NCI-H2227 treated with DMSO at 0.1 percent for 48 hours (cell line): ENCODE measurements at regions not wholly inside any gene's neighbourhood (a gene's known extent, or its start where the extent isn't known, plus 50 kb on each side); places are given as distances from the start of the nearest gene placed in this dataset.

Experiments
- DNase-seq: peaks from one replicate; lab custom pipeline; 2025; lab: John Stamatoyannopoulos, UW

DNA sequence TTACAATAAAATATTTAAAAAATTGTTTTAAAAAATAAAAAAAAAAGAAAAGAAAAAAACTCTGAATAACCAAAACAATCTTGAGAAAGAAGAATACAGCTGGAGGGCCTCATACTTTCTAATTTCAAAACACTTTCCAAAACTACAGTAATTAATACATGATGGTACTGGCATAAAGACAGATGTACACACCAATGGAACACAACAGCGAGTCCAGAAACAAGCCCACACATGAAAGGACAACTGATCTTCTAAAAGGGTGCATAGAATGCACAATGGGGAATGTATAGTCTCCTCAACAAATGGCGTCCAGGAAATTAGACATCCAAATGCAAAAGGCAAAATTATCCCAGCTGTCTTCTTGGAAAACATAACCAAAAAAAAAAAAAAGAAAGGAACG lies 99.6 kb downstream of the LURAP1L start:
- no peak for DNase-seq

DNA sequence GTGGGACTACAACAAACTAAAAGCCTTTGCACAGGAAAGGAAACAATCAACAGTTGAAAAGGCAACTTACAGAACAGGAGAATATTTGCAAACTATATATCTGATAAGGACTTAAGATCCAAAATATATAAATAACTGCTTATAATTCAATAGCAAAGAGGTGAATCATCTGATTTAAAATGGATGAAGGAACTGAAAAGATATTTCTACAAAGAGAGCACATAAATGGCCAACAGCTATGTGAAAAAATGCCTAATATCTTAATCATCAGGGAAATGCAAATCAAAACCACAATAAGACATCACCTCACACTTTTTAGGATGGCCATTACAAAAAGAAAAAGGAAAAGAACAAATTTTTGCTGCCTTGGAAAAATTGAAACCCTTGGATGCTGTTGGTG lies 100.4 kb downstream of the LURAP1L start:
- DNase-seq, result no peak

DNA sequence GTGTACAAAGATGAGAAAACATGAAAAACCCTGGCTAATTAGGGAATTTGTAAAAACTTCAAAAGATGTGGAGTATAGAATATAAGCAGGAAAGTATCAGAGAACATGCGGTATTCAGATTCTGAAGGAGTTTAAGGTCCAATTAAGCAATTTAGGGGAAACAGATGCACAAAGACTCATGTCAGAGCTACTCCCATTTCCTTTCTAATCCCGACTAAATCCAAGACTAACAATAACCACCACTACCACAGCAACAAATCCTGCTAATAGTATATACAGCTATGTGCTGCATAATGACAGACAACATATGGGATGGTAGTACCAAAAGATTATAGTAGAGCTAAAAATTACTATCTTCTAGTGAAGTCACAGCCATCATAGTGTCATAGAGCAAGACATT lies 102.1 kb downstream of the LURAP1L start:
- no peak for DNase-seq

DNA sequence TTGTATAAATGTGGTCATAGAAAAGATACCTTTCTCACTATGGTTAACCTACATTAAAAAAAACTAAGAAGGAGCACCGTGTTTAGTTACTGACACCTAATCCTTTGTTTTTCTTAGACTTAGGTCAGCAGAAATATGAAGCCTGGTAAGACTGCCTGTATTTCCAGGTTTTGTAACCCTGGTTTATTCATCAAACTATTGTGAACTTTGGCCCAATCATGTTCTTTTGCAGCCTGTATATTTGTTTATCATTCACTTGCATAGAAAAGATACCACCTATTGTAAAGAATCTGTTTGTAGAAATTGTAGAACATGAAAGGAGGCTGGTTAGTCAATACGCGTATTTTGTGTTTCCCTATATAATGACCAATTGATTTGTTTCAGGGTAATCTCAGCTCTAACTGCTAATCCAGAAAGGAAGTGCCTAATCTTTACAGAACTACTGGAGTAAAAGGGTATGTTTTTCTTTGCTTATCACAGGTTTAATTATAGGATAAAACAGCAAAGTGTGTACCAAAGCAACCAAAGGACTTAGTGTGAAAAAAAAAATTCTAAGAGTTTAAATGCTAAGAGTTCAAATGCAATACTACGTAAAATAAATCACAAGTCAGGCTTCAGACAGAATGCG lies 103.6 kb downstream of the LURAP1L start:
- no peak for DNase-seq

DNA sequence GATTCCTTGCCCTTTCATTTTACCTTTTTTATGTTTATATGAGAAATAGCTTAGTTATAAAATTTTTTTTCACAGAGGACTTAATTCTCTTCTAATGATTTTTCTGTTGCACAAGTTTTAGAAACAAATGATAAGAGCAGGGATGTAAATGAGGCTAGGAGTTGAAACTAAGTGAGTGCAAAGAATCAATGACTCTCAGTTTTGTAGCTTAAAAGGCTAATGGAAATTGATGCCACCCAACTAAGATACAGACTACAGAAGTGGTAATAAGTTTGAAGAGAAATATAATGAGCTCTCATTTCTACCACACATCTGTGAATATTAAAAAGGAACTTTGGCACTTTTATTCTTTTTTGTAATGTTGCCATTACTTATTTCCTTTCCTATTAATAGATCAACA lies 105.1 kb downstream of the LURAP1L start:
- no peak for DNase-seq

DNA sequence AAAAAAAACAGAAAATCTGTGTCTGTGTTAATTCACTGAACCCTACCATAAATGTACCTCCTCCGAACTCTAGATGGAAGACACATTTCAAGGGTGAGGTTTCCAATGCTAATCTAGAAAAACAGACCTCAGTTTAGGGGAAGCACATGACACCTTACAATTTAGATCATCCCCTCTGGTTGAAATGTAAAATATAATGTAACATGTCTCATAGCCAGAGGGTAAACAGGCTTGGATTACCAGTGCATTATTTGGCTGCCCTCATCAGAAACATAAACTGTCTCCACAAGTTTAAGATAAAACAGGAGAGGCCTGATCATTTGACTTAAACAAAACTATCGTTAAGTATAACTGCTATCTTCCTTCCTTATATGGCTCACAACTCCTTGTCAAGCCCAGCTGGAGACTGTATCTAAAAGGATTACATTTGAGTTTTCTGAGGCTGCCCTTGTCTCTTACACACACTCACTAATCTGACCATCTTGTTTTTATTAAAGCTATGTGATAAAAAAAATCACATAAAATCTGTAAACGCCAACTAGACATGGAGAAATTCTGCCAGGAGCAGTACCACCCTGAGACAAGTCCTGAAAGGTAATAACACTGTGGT lies 105.7 kb downstream of the LURAP1L start:
- no peak for DNase-seq

DNA sequence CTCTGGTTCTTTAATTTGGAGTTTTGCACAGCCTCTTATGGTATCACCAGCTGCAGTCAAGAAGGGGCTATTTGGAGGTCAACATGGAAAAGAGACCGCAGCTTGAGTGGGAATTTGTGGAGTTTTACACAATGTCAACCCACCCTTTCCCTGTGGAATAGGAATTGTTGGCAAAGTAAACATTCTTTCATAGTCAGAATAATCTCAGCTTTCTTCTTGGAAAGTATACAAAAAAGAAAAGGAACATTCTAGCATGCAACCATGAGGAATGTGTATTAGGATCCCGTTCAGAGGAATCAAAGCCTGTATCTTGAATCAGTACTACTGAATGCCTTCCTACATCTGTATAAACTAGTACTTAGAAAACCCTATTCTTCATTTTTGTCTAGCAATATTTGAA lies 107.6 kb downstream of the LURAP1L start:
- no peak for DNase-seq

DNA sequence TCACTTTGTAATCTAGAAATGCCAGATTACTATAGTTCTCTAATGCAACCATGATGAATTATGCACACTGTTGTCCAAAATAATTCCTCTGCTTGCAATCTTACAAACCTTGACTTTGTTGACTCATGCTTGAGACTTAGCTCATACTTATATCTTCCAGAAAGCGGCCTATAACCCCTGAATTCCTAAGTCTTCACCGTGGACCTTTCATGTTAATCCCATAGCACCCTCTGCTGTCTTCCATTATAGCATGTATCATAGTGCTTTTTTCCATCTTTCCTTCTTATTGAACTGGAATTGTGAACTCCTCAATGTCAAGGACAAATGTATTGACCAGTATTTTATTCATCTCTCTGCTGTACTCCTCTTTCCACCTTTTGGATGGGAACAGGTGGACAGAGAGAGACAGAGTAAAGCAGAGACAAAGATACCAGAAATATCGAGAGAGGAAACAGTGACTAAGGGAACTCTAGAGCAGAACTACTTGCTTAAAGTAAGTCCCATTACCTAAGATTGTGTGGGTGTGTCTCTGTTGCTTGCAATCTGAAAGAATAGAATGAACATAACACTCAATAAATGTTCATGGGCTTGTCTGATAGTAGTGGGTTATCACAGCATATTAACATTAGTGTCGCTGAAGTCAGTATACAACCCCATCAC lies 110.0 kb downstream of the LURAP1L start:
- peak; percentile 30 for DNase-seq

DNA sequence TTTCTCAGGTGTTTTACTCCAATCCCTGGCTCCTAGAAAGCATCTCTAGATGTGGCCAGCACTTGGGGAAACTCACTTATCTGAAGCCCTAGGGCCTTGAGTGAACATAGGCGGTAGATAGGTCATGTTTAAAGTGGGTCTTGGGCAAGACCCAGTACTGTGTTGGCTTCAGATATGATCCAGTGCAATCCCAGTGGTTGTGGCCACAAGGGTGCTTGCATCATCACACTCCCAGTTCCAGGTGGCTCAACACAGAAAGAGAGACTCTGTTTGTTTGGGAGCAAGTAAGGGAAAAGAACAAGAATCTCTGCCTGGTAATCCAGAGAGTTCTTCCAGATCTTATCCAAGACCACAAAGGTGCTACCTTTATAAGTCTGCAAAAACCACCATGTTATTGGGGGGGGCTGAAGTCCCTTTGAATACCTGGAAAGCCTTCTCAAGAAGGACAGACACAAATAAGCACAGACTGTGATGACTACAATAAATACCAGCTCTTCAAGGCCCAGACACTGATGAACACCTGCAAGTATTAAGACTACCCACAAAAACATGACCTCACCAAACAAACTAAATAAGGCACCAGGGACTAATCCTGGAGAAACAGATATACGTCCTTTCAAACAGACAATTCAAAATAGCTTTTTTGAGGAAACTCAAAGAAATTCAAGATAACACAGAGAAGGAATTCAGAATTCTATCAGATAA lies 114.7 kb downstream of the LURAP1L start:
- DNase-seq, result no peak

DNA sequence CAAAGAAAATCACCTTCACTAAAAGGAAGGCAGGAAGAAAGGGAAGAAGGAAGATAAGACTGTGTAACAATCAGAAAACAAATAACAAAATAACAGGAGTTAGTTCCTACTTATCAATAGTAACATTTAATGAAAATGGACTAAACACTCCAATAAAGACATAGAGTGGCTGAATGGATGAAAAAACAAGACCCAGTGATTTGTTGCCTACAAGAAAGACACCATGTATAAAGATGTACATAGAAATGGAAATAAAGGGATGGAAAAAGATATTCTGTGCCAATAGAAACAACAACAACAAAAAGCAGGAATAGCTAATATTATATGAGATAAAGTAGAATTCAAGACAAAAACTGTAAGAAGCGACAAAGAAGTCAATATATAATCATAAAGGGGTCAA lies 116.8 kb downstream of the LURAP1L start:
- no peak for DNase-seq

DNA sequence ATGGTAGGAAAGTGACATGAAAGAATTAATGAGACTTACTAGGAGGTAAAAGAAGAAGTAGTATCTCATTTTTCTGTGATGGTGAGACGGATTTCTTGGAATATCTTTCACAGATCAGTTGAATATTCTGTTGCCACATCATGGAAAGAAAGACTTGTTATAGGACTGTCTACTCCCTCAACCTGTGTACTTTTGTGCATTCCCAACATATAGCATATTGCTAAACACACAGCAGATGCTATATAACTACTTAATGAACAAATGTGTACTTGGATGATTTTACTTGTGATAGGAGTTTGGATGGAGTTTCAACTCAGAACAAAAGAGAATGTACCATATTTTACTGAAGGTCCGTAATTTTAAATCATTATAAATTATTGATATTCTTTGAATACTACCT lies 128.5 kb downstream of the LURAP1L start:
- DNase-seq, result no peak

DNA sequence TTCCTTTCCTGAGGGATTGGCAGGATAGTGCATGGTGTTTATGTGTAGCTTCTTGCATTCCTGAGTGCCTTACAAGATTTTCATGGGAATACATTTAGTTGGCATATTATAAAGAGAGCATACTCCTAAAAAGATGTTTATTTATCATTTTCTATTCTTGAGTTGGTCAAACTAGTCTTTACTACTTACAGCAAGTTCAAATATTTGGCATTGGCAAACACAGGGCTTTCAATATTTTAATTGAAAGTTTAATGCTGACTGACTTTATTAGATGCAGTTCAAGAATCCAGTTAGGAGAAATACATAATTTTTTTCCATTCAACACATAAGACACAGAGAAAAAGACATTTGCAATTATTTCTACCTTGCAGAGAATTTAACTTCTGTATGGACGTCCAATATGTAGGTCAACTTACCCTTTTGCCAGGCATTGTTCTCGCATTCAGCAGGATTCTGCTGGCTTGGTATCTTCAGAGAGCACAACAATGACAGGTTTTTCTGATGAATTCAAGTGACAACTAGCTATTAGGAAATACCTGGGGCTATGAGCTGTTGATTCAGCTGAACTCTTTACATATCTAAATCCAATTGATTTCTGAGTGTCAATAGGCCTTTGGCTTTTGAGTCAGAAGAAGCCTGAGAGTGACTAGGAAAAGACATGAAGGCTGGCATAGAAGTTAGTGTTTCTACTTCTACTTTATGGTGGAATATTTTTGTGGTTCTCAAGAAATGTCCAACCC lies 129.6 kb downstream of the LURAP1L start:
- no peak for DNase-seq

DNA sequence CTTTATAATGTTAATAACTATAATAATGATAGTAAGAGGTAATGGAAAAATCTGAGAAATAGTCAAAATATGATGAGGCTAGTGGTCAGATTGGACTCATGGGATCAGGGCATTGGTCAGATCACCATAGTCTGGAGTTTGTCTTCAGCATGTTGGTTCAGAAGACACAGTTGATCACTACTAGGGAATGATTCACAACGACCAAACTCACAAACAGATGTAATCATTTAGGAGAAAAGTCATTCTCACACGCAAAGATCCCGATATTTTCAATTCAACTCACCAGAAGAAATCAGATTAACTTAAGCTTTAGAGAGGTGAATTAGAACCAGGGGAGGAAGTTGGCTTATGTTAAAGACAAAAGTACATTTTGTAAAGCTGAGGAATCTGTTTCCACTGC lies 131.8 kb downstream of the LURAP1L start:
- no peak for DNase-seq

DNA sequence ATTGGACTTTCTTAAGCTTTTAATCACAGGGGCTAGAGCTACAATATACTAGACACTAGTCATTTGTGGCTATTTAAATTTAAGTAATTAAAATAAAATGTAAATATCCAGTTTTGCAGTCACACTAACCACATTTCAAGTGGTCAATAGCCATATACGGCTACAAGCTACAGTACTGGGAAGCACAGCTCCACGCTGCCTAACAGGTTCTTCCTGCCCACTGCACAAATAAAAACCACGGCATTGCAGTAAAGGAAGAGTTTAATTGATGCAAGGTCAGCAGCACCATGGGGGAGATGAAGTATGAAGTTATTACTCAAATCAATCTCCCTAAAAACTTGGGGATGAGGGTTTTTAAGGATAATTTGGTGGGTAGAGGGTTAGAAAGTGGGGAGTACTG lies 134.1 kb downstream of the LURAP1L start:
- DNase-seq, result no peak

DNA sequence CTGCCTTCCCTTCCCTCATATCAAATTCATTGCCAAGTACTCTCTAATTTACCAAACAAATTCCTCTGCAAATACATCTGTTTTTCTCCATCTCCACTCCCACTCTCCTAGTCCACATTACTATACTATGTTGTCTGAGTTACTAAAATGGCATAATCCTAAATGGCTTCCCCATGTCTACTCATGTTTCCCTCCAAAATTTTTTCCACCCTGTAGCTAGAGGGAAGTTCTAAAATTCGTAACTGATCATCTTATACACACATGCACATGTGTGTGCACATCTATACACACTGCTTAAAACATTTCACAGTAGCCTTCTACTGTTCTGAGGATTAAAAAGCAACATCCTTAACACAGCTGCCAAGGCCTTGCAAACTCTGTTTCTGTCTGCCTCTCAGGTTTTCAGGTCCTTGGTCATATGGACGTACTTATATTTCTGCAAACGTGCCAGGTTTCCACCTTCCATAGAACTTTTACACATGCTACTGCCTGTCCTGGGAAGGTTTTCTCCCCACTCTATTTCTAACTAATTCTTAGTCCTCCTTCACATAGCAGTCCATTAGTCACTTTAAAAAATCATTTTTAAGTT lies 140.6 kb downstream of the LURAP1L start:
- no peak for DNase-seq

DNA sequence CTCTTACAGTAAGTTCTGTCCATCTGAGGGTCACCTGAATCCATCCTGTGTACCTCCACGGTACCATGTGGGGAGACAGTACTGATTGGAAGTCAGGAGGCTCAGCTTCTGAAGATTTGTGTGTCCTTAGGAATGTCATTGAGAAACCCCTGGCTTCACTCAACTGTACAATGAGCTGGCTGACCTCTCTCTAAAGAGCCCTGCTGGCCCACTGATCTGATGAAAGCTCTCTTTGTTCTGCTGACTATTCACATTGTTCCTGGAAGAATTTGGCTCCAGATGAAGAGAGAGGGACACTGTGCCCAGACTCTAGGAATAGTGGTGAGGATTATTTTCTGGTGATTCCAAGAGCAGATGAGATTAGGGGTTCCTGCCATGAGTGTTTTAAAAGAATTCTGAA lies 141.2 kb downstream of the LURAP1L start:
- no peak for DNase-seq

DNA sequence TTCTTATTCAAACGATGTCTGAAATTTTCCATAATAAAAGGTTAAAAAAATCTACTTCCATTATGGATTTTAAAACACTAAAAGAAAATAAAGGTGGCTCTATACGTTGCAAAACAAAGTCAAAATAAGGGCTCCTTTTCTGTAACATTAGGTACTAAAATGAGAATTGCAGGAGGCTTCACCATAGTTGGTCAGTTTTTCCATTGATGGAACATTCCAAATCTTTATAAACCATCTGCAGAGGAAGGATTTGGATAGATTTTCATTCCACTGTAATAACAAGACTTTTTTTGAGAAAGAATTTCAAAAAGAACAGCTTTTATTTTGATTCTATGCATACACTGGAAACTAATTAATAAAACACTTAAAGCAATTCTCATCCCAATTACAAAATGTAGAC lies 145.6 kb downstream of the LURAP1L start:
- no peak for DNase-seq

DNA sequence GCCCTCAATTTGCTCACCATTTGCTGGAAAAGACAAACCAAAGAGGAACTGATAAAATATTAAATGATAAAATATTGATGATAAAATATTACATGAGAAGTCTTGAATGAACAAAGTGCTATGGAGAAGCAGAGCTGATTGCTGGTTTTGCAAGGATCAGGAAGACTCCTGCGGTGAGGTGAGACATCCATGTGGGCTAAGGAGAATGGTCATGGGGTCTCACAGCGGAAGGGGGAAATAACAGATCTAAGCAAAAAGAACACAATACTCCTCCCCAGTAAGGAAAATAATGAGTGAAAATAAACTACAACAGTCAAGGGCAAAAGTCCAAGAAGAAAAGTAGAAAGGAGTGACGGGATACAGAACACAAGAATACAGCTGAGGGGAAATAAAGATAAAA lies 146.8 kb downstream of the LURAP1L start:
- DNase-seq, result no peak

DNA sequence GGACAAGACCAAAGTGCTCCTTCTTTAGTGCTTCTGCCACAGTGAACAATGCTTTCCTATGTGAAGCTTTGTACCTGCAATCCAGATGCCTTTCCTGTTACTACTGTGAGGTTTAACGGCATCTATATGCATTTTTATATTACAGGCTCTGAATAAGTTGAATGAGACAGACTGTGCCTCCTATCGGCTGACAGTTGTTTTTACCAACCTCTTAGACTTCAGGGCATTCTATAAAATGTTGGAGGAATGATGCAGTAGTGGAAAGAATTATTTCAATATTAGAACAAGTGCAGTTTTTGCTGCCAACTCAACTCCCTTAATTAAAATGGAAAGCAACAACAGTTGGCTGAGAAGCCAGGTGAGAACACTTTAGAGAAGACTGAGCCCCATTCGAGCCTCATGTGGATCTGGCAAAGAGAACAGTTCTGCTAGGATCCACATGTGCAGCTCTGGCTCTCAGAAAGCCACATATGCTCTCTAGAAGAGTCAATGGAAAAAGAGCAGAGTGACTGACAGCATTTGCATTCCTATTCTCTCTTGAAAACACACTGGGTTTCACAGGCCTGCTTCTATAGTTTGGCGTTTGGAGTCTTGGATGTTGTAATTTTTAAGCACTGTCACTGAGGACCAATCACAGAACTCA lies 147.5 kb downstream of the LURAP1L start:
- no peak for DNase-seq

DNA sequence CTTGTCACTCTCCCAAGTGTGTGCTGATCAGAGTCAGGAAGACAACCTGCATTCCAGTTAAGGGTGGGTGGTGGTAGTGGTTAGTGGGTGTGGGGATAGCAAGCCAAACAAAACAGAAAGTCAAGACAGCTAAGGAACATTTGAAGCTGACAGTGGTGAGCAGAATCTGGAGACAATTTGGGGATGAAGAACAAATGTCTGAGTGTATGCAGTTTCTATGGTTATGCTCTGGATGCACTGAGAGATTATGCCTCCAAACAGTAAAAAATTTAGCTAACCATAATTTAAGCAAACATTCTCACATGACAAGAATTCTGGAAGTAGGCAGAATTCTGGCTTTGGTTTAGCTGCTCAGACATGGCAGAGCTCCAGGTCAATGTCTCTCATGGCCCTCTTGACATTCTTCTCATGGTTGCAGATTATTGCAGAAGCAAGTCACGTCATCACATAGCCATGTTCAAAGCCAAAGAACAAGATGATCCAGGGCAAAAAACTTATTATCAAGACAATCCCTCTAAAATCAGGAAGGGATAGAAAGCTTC lies 148.7 kb downstream of the LURAP1L start:
- DNase-seq, result no peak

DNA sequence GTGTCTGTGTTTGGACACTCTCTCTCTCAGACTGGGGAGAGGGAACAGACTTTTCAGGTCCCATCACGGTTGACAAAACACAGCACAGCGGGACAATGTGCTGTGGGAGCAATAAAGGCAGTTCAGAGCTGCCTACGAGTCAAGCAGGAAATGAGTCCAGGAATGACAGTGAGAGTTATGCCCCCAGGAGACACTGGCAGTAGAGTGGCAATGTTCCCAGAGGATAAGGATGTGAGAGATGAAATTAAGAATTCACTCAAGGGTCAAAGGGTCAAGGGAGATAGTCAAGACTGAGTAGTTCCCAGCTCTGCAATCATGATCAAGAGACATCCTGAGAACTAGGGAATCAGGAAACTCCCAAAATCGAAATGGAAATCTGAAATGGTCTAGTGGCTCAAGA lies 156.1 kb downstream of the LURAP1L start:
- DNase-seq, result no peak
